WTC11 (cell line): ENCODE measurements at regions not wholly inside any gene's neighbourhood (a gene's known extent, or its start where the extent isn't known, plus 50 kb on each side); places are given as distances from the start of the nearest gene placed in this dataset.

Experiments used
- ATAC-seq: fragments of 200-7000 bp; cut with Tn5 transposase; 2 replicates; pipeline ENCODE4 v1.10.0; 2021; ENCODE audit warnings: mild to moderate bottlenecking, moderate library complexity
- CTCF ChIA-PET: fragments of 300-600 bp; sonication (Branson Sonifier 250); formaldehyde crosslinking; loops from one replicate; lab custom pipeline; 2021; ENCODE audit warnings: antibody characterized with exemption; lab: Charles Lee
- POLR2A ChIA-PET: fragments of 350-600 bp; sonication (Branson Sonifier 250); formaldehyde crosslinking; loops from one replicate; lab custom pipeline; 2021; ENCODE audit warnings: antibody characterized with exemption; lab: Charles Lee
- DNase-seq: peaks from one replicate; pipeline ENCODE4 v3.0.0; 2021; ENCODE audit warnings: low spot score
- H3K27ac Mint-ChIP-seq: 2 replicates; pipeline ENCODE4 v1.8.0; 2021; ENCODE audit warnings: mixed read lengths
- H3K27me3 Mint-ChIP-seq: 2 replicates; pipeline ENCODE4 v1.8.0; 2021; ENCODE audit warnings: low read depth, mild to moderate bottlenecking, moderate library complexity, mixed read lengths
- H3K36me3 Mint-ChIP-seq: 2 replicates; pipeline ENCODE4 v1.8.0; 2021; ENCODE audit warnings: mixed read lengths
- H3K4me1 Mint-ChIP-seq: 2 replicates; pipeline ENCODE4 v1.8.0; 2022; ENCODE audit warnings: mixed read lengths
- H3K4me3 Mint-ChIP-seq: 2 replicates; pipeline ENCODE4 v1.8.0; 2021; ENCODE audit warnings: mild to moderate bottlenecking, moderate library complexity, mixed read lengths
- H3K9me3 Mint-ChIP-seq: 2 replicates; pipeline ENCODE4 v1.8.0; 2021; ENCODE audit warnings: mixed read lengths
- AFF4 ChIP-seq: sonication (generic); formaldehyde crosslinking; IDR thresholded peaks from 2 replicates; pipeline ENCODE4 v1.8.1; 2023; ENCODE audit warnings: mild to moderate bottlenecking, missing genetic modification reagents, borderline replicate concordance
- CTCF ChIP-seq: fragments of 200-600 bp; IDR thresholded peaks from 2 replicates; pipeline ENCODE4 v1.8.0; 2022; ENCODE audit warnings: antibody characterized with exemption
- E2F1 ChIP-seq: sonication (generic); formaldehyde crosslinking; IDR thresholded peaks from 2 replicates; pipeline ENCODE4 v1.8.0; 2022; ENCODE audit warnings: mild to moderate bottlenecking, missing genetic modification reagents
- EMX1 ChIP-seq: fragments of 250-450 bp; sonication (Bioruptor Pico); IDR thresholded peaks from 2 replicates; pipeline ENCODE4 v1.8.0; 2021; ENCODE audit warnings: mild to moderate bottlenecking
- ESRRA ChIP-seq: sonication (generic); formaldehyde crosslinking; IDR thresholded peaks from 2 replicates; pipeline ENCODE4 v1.8.1; 2022; ENCODE audit warnings: mild to moderate bottlenecking, missing genetic modification reagents, borderline replicate concordance
- HMGA2 ChIP-seq: fragments of 250-450 bp; sonication (Bioruptor Pico); IDR thresholded peaks from 2 replicates; pipeline ENCODE4 v1.4.0; 2021; ENCODE audit warnings: mild to moderate bottlenecking, moderate library complexity
- IRF2 ChIP-seq: sonication (generic); formaldehyde crosslinking; IDR thresholded peaks from 2 replicates; pipeline ENCODE4 v1.8.0; 2022; ENCODE audit warnings: low read depth, missing genetic modification reagents, borderline replicate concordance
- NR2C2 ChIP-seq: sonication (generic); formaldehyde crosslinking; IDR thresholded peaks from 2 replicates; pipeline ENCODE4 v1.8.0; 2022; ENCODE audit warnings: mild to moderate bottlenecking, missing genetic modification reagents
- NR3C1 ChIP-seq: sonication (generic); formaldehyde crosslinking; conservative IDR thresholded peaks from 2 replicates; pipeline ENCODE4 v1.8.1; 2023; ENCODE audit warnings: low read depth, mild to moderate bottlenecking, missing genetic modification reagents
- PRRX2 ChIP-seq: fragments of 250-450 bp; sonication (Bioruptor Pico); IDR thresholded peaks from 2 replicates; pipeline ENCODE4 v1.8.0; 2021; ENCODE audit warnings: mild to moderate bottlenecking
- RELA ChIP-seq: sonication (generic); formaldehyde crosslinking; IDR thresholded peaks from 2 replicates; pipeline ENCODE4 v1.8.1; 2022; ENCODE audit warnings: missing genetic modification reagents, mild to moderate bottlenecking, borderline replicate concordance
- SMAD3 ChIP-seq: sonication (generic); formaldehyde crosslinking; IDR thresholded peaks from 2 replicates; pipeline ENCODE4 v1.8.0; 2022; ENCODE audit warnings: missing genetic modification reagents, mild to moderate bottlenecking, borderline replicate concordance
- SMAD4 ChIP-seq: sonication (generic); formaldehyde crosslinking; IDR thresholded peaks from 2 replicates; pipeline ENCODE4 v1.8.0; 2022; ENCODE audit warnings: mild to moderate bottlenecking, missing genetic modification reagents
- SP1 ChIP-seq: sonication (generic); formaldehyde crosslinking; conservative IDR thresholded peaks from 2 replicates; pipeline ENCODE4 v1.8.1; 2022; ENCODE audit warnings: missing genetic modification reagents
- ZNF121 ChIP-seq: sonication (generic); formaldehyde crosslinking; IDR thresholded peaks from 2 replicates; pipeline ENCODE4 v1.8.0; 2023; ENCODE audit warnings: missing genetic modification reagents
- ZNF219 ChIP-seq: sonication (generic); formaldehyde crosslinking; IDR thresholded peaks from 2 replicates; pipeline ENCODE4 v1.8.0; 2023; ENCODE audit warnings: missing genetic modification reagents, mild to moderate bottlenecking, borderline replicate concordance
- ZNF263 ChIP-seq: sonication (generic); formaldehyde crosslinking; IDR thresholded peaks from 2 replicates; pipeline ENCODE4 v1.8.1; 2022; ENCODE audit warnings: low read depth, mild to moderate bottlenecking, moderate library complexity, missing genetic modification reagents
- ZNF317 ChIP-seq: sonication (generic); formaldehyde crosslinking; IDR thresholded peaks from 2 replicates; pipeline ENCODE4 v1.8.1; 2023; ENCODE audit warnings: low read depth, mild to moderate bottlenecking, moderate library complexity, missing genetic modification reagents, borderline replicate concordance
- ZNF532 ChIP-seq: fragments of 250-450 bp; sonication (Bioruptor Pico); IDR thresholded peaks from 2 replicates; pipeline ENCODE4 v1.9.0; 2021; ENCODE audit warnings: mild to moderate bottlenecking, borderline replicate concordance
- TF ChIP-seq, protein P1 (sequence below): sonication (generic); formaldehyde crosslinking; IDR thresholded peaks from 2 replicates; pipeline ENCODE4 v1.8.1; 2022; ENCODE audit warnings: mild to moderate bottlenecking, missing genetic modification reagents, moderate library complexity, borderline replicate concordance
- TF ChIP-seq, protein P2 (sequence below): sonication (generic); formaldehyde crosslinking; IDR thresholded peaks from 2 replicates; pipeline ENCODE4 v1.8.1; 2022; ENCODE audit warnings: low read depth, missing genetic modification reagents, borderline replicate concordance

DNA sequence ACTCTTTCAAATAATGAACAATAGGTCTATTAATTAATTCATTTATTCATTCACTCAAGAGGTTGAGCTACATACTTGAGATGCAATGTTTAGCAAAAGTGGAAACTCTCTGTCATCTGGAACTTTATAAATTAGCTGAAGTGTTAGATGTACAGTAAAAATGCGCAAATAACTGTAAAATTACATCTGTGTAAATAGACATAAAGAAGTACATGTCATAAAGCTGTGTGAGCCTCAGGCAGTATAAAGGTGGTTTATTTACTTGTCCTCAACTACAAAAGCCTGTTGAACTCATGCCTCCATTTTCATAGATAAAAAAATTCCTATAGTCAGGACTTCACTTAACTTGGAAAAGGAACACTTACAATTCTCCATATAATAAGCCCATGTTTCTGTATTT, 343.1 kb downstream of the CDH11 start:
- Mint-ChIP-seq H3K4me3 (no peak overlapping the region), H3K27me3 (no peaks in the 10 kb centered on the region), H3K27ac (no peak overlapping the region), H3K4me1 (no peaks in the 10 kb centered on the region), H3K36me3 (no peaks in the 10 kb centered on the region), H3K9me3 (0 out of 2 replicates have a peak, but pooled peaks cover 3% of the 10 kb centered on the region)
- ChIA-PET CTCF (no interaction called here), POLR2A (no interaction called here)
- no peak for ATAC-seq
- TF ChIP-seq NR2C2 (CRISPR knock-in tag) (no peak), SMAD4 (CRISPR knock-in tag) (no peak), CTCF (no peak), RELA (CRISPR knock-in tag) (no peak), ZNF219 (no peak), AFF4 (CRISPR knock-in tag) (no peak), E2F1 (CRISPR knock-in tag) (no peak), ZNF317 (CRISPR knock-in tag) (no peak), SP1 (CRISPR knock-in tag) (no peak), NR3C1 (CRISPR knock-in tag) (no peak), PRRX2 (no peak), ZNF263 (CRISPR knock-in tag) (no peak)
- TF ChIP-seq, protein P1, sequence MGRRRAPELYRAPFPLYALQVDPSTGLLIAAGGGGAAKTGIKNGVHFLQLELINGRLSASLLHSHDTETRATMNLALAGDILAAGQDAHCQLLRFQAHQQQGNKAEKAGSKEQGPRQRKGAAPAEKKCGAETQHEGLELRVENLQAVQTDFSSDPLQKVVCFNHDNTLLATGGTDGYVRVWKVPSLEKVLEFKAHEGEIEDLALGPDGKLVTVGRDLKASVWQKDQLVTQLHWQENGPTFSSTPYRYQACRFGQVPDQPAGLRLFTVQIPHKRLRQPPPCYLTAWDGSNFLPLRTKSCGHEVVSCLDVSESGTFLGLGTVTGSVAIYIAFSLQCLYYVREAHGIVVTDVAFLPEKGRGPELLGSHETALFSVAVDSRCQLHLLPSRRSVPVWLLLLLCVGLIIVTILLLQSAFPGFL (CRISPR knock-in tag): no peak
- TF ChIP-seq, protein P2, sequence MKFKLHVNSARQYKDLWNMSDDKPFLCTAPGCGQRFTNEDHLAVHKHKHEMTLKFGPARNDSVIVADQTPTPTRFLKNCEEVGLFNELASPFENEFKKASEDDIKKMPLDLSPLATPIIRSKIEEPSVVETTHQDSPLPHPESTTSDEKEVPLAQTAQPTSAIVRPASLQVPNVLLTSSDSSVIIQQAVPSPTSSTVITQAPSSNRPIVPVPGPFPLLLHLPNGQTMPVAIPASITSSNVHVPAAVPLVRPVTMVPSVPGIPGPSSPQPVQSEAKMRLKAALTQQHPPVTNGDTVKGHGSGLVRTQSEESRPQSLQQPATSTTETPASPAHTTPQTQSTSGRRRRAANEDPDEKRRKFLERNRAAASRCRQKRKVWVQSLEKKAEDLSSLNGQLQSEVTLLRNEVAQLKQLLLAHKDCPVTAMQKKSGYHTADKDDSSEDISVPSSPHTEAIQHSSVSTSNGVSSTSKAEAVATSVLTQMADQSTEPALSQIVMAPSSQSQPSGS: no peak
- DNase-seq: no peak

DNA sequence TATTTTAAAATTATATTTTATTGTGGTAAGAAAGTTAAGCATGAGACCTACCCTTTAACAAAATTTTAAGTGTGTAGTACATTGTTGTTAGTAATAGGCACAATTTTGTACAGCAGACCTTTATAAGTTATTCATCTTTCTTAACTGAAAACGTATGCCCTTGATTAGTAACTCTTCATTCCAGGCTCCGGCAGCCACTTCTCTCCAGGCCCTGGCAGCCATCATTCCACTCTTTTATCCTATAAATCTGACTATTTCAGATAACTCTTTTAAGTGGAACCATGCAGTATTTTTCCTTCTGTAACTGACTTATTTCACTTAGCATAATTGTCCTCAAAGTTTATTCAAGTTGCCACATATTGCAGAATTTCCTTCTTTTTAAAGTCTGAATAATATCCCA, 348.2 kb downstream of the CDH11 start:
- H3K4me1 Mint-ChIP-seq: no peaks in the 10 kb centered on the region
- H3K36me3 Mint-ChIP-seq: no peaks in the 10 kb centered on the region
- no peak for DNase-seq
- H3K27me3 Mint-ChIP-seq: no peaks in the 10 kb centered on the region; the same call in 1 of the 2 replicates
- H3K9me3 Mint-ChIP-seq: 0 out of 2 replicates have a peak, but pooled peaks cover 3% of the 10 kb centered on the region
- POLR2A ChIA-PET: no interaction called here
- CTCF ChIA-PET: interaction anchor here (0.7 kb wide), 1 partner anchor 36 kb away, joined by 3 read pairs; no protein-coding TSS in a partner anchor
- no peak overlapping the region for H3K4me3 Mint-ChIP-seq
- ATAC-seq: no peak
- H3K27ac Mint-ChIP-seq: no peak overlapping the region
- no peak for TF ChIP-seq SMAD3 (CRISPR knock-in tag)
- TF ChIP-seq ESRRA (CRISPR knock-in tag): no peak
- no peak for TF ChIP-seq HMGA2 (CRISPR knock-in tag)
- no peak for TF ChIP-seq ZNF121 (CRISPR knock-in tag)
- no peak for TF ChIP-seq IRF2 (CRISPR knock-in tag)
- no peak for TF ChIP-seq EMX1 (CRISPR knock-in tag)
- TF ChIP-seq, protein P2: no peak
- no peak for TF ChIP-seq ZNF532 (CRISPR knock-in tag)
